Activated CD8-positive, alpha-beta memory T cell treated with anti-CD3 and anti-CD28 coated beads for 36 hours (primary cell): ENCODE measurements at regions not wholly inside any gene's neighbourhood (a gene's known extent, or its start where the extent isn't known, plus 50 kb on each side); places are given as distances from the start of the nearest gene placed in this dataset.
"Not testable (repeated sequence)": the region's sequence is repeated elsewhere in the genome, so short reads cannot be mapped to it uniquely, and the experiment has no call there.

Source experiments
- CTCF ChIA-PET: fragments of 350-600 bp; sonication (Branson Sonifier 250); formaldehyde crosslinking; loops from one replicate; lab custom pipeline; 2021; ENCODE audit warnings: antibody characterized with exemption; lab: Charles Lee
- POLR2A ChIA-PET: fragments of 350-600 bp; sonication (Branson Sonifier 250); formaldehyde crosslinking; loops from one replicate; lab custom pipeline; 2021; ENCODE audit warnings: antibody characterized with exemption; lab: Charles Lee

DNA sequence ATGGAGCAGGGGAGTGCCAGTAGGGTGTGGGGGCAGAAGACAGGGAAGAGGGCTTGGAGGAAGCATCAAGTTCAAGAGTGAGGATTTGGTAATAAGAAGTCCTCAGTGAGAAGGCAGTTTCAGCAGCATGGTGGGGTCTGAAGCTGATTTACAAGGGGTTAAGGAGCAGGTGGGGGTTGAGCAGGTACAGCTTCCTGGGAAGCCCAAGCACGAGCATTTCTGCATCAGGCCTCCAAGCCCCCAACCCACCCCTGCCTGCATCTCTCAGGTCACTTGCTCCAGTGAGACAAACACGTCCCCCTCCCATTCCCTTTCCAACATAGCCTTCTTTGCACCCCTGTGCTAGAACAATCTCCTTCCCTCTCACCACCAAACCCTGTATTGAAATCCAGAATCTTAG lies 574.7 kb downstream of the MATN1 start:
- ChIA-PET POLR2A (no interaction called here), CTCF (no interaction called here)

DNA sequence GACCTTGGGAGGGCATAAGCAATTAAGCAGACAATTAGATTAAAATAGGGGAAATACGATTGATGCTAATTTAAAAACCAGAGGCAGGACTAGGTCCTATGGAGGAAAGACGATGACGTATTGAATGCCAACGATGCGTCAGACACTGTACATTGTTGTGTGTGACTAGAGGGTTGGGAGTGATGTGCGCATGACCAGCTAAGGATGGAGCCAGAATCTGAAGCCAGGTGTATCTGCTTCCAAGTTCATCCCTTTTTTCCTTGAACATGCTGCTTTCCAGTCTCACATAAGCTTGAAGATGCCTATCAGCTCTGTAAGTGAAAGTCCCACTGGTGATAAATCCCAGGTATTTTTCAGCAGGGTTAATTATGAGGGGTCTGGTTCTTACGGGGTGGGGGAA lies 576.2 kb downstream of the MATN1 start:
- ChIA-PET POLR2A (no interaction called here), CTCF (no interaction called here)

DNA sequence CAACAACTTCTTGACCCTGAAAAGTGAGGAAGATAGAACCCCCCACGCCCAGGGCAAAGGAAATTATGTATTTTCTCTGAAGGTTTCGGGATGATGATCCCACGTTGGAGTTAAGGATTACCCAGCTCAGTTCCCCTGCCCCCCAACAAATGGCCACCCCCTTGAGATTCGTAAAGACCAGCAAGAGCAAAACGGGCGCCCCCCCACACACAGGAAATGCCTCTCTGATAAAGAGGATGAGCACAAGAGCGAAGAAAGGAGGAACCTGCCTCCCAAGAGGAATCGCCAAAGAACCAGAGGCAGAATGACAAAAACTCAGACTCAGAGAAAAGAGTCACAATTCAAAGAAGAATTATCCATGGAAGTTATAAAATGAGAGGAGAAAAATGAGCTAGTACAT lies 576.9 kb downstream of the MATN1 start:
- ChIA-PET CTCF (no interaction called here), POLR2A (no interaction called here)

DNA sequence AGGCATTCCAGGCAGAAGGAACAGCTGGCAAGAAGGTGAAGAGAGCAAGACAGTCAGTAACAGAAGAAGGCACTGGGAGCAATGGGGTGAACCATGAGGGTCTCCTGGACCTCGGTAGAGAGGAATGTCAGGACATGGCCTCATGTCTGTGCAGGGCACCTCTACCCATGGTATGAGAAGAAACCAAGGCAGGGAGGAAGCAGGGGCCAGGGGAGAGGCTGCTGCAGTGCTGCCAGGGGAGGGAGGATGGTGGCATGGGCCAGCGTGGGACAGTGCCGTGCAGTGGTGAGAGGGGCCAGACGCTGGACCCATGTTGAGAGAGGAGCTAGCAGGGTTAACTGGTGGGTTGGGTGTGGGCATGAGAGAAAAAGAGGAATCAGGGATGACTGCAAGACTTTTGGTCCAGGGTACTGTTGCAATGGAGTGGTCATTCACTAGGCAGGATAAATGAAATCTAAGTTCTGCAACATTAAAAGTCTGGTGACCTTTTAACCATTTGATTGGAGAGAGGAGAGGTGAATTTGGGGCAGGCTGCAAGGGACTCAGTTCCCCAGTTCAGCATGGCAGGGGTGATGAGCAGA lies 577.6 kb downstream of the MATN1 start:
- ChIA-PET POLR2A (no interaction called here), CTCF (no interaction called here)

DNA sequence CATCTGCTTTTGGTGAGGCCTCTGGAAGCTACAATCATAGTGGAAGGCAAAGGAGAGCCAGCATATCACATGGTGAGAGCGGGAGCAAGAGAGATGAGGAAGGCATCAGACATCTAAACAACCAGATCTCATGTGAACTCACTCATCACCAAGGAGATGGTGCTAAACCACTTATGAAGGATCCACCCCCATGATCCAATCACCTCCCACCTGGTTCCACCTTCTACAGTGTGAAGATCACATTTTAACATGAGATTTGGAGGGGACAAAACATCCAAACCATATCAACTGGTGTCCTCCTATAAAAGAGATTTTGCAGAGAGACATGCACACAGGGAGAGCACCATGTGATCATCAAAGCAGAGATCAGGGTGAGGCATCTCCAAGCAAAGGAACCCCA lies 578.6 kb downstream of the MATN1 start:
- CTCF ChIA-PET: no interaction called here
- POLR2A ChIA-PET: no interaction called here

DNA sequence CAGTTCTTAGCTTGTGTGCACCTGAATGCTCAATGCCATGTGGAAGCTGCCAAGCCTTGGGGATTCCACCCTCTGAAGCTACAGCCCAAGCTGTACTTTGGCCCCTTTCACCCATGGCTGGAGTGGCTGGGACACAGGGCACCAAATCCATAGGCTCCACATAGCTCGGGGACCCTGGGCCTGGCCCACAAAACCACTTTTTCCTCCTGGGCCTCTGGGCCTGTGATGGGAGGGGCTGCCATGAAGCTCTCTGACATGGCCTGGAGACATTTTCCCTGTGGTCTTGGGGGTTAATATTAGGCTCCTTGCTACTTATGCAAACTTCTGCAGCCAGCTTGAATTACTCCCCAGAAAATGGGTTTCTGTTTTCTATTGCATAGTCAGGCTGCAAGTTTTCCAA lies 579.9 kb downstream of the MATN1 start:
- ChIA-PET POLR2A (no interaction called here), CTCF (no interaction called here)

DNA sequence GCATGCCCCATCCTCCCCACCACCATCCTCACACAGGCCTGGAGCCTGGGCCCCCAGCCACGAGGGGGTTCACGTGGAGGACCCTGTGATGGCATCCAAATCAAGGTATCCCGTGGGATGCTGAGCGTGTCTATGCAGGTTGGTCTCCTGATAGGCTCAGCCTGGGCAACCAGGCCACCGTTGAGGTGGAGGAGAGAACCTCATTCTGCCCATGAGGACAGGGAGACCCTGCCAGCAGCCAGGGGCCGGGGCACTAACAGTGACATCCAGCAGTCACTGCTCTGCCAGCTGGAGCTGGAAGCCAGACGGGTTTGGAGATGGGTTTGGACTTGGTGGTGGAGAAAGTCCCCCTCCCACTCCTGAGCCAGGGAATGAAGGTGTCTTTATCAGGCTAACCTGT lies 582.8 kb downstream of the MATN1 start:
- POLR2A ChIA-PET: no interaction called here
- CTCF ChIA-PET: no interaction called here

DNA sequence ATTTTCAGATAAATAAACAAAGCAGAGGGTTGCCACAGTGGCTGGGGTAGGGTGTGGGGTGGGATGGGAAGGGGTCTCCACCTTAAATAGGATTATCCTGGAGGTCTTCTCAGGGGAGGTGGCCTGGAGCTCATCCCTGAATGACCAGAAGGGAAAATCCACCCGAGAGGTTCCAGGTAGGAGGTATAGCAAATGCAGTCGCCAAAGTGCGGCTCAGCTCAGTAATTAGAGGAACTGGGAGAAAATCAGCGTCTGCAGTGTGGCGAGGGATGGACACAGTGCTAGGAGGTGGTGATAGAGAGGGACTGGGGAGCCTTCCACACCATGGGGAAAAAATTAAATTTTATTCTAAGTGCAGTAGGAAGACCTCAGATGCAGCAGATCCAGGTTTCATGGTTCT lies 584.5 kb downstream of the MATN1 start:
- ChIA-PET CTCF (no interaction called here), POLR2A (no interaction called here)

DNA sequence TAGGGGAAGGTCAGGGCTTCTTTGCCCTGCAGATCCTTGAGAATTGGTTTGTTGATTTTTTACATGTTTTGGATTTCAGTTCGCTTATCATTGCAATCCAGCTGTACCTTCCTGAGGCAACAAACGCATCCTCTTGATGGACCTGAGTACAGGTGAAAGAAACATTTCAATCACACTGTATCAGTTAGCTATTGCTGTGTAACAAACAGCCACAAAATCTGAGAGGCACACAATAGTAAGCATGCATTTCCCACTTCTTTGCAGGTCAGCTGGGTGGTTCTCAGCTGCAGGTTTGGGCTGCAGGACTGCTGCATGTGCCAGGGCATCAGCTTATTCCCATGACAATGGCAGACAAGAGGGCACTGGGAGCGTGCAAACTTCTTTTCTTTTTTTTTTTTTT lies 586.4 kb downstream of the MATN1 start:
- ChIA-PET CTCF (interaction anchor here (0.7 kb wide), 1 partner anchor 195 kb away, joined by 3 read pairs; no protein-coding TSS in a partner anchor), POLR2A (no interaction called here)

DNA sequence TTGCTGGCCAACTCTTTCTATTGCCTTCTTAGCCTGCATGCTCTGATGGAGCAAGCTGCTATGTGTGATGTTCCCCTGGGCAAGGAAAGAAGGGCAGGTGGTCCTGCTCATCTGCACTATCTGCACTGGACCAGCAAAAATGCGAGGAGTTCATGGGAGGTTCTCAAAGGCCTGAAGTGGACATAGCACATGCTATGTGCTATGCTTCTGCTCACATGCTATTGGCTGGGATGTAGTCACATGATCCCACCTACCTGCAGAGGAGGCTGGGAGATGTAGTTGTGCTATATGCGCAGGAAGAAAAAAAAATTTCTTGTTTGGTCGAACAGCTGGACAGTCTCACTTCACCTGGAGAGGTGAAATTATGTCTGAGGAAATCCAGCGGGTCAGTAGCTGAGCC lies 587.7 kb downstream of the MATN1 start:
- ChIA-PET CTCF (no interaction called here), POLR2A (no interaction called here)

DNA sequence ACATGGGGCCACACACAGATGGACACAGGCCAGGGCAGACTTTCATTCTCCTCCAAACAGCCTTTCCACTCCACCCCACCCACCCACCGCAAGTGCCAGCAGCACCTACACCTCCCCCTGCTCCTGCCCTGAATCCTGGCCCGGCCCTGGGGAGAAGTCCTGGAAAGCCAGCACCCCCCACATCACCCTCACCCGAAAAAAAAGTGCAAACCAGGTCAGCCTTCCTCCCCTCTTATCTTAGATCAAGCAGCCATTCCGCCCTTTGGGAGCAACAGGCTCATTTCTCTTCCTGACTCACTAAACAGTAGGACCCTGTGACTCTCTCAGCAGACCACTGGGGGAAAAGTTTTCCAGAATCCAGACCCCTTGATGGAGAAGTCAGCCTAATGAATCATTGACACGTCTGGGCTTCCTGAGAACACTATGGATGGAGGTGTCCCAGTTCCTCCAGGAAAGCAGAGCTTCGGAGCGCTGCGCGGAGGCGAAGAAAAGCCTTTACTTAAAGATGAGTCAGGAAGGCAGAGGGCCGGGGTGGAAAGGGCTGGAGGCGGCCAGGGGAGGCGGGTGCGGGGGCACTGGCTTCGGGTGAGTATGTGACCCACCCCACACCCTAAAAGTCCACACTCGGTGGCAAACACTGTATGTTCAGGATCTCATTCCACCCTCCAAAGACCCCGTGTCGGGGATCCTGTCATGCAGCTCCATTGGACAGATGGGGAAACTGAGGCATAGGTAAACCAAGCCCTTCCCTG lies 588.7 kb downstream of the MATN1 start:
- ChIA-PET CTCF (no interaction called here), POLR2A (no interaction called here)

DNA sequence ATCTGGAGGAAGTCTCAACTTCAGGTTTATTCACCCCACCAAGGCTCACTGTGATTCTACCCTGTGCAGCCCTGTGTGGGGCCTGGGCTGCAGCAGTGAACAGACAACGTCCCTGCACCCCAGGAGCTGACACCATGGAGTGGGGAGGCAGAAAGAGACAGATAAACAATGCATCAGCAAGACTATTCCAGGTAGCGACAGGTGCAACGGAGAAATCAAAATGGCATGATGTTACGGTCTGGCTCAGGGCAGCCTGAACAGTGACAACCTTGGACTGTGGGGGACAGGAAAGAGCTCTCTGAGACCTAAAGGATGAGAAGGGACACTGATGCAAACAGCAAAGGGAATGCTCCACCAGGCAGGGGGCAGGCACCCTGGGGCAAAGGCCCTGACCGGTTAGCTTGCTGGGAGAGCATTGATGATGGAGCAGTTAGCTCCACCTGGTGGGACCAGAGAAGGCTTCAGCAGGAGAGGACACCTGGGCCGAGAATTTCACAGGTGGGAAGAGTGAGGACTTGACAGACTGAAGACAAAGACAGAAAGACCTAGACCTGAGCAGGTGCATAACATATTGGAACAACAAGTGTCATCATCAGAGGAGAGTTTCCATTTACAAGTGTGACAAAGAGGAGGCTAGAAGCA lies 589.9 kb downstream of the MATN1 start:
- CTCF ChIA-PET: no interaction called here
- POLR2A ChIA-PET: no interaction called here

DNA sequence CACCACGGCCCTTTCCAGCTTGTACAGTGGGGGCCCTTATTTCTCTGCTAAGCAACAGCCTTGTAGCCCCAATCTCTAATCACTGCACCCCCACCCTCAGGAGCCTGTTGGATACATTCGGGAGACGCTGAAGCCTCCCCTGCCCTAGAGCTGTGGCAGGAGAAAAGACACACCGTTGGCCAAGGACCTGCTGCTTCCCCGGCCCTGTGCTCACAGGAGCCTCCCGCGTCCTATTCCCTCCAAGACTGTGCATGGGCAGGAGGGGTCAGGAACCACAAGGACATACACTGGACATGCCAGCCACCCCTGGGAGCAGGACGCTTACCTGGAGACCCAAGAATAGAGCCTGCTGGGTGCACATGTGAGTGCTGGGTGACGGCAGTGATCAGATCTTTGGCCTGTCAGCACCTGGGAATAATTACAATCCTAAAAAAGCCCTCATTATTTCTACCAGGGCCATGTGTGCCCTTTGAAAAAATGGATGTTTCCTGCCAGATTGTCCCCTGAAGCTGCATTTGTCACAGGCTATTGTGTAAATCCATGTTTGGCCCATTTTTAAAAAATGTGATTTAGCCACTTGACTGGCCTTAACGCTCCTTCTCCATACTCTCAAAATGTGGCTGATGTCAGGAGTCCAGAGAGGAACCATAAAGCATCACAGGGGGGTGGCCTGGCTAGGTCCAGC lies 590.6 kb downstream of the MATN1 start:
- POLR2A ChIA-PET: no interaction called here
- CTCF ChIA-PET: no interaction called here

DNA sequence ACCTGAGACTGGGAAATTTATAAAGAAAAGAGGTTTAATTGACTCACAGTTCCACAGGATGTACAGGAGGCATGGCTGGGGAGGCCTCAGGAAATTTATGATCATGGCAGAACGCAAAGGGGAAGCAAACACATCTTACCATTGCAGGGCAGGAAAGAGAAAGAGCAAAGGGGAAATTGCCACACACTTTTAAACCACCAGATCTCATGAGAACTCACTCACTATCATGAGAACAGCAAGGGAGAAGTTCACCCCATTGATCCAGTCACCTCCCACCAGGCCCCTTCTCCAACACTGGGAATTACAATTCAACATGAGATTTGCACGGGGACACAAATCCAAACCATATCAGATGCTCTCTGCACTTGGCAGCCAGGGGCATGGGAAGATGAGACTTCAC lies 592.8 kb downstream of the MATN1 start:
- CTCF ChIA-PET, POLR2A ChIA-PET: not testable (repeated sequence)

DNA sequence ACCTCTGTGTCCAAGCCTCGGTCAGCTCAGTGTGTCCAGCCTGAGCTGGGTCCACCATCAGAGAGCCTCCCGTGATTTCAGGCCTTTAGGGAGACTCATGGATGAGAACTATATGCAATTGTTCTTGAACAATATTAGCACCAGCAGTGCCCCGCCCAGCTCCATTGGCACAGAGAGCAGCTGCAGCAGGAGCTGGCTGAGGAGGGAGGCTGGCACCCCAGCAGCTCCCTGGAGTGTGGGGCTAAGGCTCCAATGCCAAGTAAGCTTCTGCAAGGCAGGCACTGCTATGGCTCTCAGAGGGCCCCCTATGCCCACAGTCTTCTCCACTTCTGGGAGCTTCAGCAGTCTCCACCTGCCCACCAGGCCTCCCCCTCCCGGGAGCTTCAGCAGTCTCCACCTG lies 593.3 kb downstream of the MATN1 start:
- POLR2A ChIA-PET: no interaction called here

DNA sequence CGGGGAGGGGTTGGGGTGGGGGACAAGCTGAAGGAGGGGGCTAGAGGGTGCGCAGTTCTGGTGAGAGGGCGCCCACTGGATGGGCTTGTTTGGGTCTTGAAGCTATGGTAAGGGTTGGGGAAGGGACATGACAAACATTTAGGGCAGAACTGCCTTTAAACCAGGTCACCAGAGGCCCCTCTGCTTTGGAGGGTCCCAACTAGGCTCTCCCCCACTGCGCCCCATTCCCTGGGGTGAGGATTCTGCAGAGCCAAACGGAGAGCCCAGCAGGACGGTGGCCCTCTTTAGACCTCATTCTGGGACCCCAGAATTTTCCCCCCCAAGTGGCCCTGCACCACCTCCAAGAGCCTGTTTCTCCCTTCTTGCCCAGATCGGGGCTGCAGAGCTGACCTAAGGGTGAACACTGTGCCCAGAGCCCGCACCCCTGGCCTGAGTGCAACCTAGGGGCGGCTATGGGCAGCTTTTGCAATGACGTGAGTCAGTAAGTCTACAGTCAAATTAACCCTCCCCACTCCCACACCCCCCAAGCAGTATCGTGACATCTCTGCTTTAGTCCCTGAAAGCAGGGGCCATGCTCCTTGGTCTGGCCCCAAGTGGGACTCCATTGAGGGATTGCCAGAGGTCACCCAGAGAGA lies 593.8 kb downstream of the MATN1 start:
- POLR2A ChIA-PET: no interaction called here
- CTCF ChIA-PET: no interaction called here

More for the DNA sequence above, 593.3 kb downstream of the MATN1 start:
- CTCF ChIA-PET: no interaction called here

DNA sequence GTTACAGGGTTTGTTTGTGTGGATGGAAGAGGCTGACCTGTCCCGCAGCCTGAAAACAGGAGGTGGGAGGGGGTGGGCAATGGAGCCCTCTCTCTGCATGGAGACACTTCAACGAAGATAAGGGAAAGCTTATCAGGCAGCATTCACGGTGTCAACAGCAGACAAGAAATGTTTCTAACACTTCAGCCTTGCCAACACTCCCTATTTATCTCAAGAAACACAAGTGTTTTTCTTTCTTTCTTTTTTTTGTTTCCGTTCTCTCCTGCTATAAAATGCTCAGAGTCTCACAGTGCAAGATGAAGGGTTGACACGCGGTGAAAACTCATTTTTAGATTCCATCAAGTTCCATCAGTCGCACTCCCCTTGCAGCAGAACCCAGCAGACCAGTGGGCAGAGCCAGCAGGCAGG lies 594.4 kb downstream of the MATN1 start:
- ChIA-PET CTCF (no interaction called here), POLR2A (no interaction called here)

DNA sequence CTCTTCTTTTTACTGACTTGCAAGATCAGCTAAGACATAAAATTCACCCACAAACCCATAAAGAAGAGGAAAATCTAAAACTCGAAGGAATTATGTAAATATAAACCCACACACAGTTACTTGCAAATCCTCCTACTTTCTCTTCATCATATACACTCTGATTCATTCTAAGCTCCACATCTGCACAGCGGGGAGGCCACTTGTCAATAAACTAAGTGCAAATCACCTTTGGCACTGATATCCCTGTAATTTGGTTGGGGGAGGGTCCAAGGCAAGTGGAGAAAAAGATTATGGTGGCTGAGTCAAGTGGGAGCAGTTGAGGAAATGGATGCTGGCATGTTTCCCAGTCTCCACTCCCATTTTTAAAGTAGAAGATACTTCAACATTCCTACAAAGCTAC lies 596.5 kb downstream of the MATN1 start:
- CTCF ChIA-PET: no interaction called here

DNA sequence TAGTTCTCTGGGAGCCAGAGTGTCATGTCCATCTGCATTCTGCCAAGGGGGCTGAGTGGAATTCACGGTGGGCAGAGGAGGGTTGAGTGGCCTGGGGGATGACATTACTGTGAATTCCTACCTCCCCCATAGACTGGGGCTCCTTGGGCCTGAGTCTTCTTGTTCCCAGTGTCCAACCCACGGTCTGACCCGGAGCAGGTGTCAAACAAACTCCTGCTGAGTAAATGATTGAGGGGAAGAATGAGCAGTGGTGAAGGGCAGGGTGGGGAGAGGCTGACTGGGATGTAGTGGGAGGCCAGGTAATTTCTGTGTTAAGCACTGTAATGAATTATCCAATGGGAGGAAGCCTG lies 597.6 kb downstream of the MATN1 start:
- POLR2A ChIA-PET: no interaction called here
- CTCF ChIA-PET: no interaction called here

More for the DNA sequence above, 596.5 kb downstream of the MATN1 start:
- POLR2A ChIA-PET: no interaction called here
